K562 (cell line): ENCODE measurements at regions not wholly inside any gene's neighbourhood (a gene's known extent, or its start where the extent isn't known, plus 50 kb on each side); places are given as distances from the start of the nearest gene placed in this dataset.

Experiments
- BRF1 ChIP-seq: IDR thresholded peaks from 3 replicates; pipeline ENCODE4 v1.6.1; 2011; ENCODE audit warnings: borderline replicate concordance, mild to moderate bottlenecking; ENCODE audit not compliant: insufficient read length; ENCODE audit errors: extremely low read depth
- CEBPB ChIP-seq: fragments of 450-650 bp; IDR thresholded peaks from 2 replicates; pipeline ENCODE4 v1.6.1; 2016; ENCODE audit warnings: missing genetic modification characterization, missing compliant biosample characterization
- ELF4 ChIP-seq: fragments of 450-650 bp; formaldehyde crosslinking; IDR thresholded peaks from 2 replicates; pipeline ENCODE4 v1.4.0; 2022; ENCODE audit warnings: missing genetic modification characterization
- EZH2 ChIP-seq: IDR thresholded peaks from 2 replicates; pipeline ENCODE4 v1.6.1; 2012; ENCODE audit warnings: low read depth, mild to moderate bottlenecking, inconsistent platforms, low read length, borderline replicate concordance
- NR1H2 ChIP-seq: sonication (generic); formaldehyde crosslinking; IDR thresholded peaks from 2 replicates; pipeline ENCODE4 v1.4.0; 2020; ENCODE audit warnings: mild to moderate bottlenecking, missing genetic modification reagents
- REST ChIP-seq, 2 experiments: fragments of 450-650 bp; formaldehyde crosslinking in 1 of 2; IDR thresholded peaks; 2 replicates each; pipeline versions ENCODE4 v1.4.0 to v1.6.1; 2014 to 2020; ENCODE audit warnings: mild to moderate bottlenecking in 2 of 2, borderline replicate concordance in 1 of 2, low read depth in 1 of 2
- RUNX1 ChIP-seq: sonication (generic); IDR thresholded peaks from 2 replicates; pipeline ENCODE4 v1.6.1; 2016; ENCODE audit warnings: antibody characterized with exemption, low read depth
- ZMIZ1 ChIP-seq, 2 experiments: fragments of 150-350 bp in 1 of 2; IDR thresholded peaks; 2 replicates each; pipeline ENCODE4 v1.6.1; 2012 to 2016; ENCODE audit warnings: low read depth in 2 of 2, low read length in 2 of 2, mild to moderate bottlenecking in 1 of 2, moderate library complexity in 1 of 2
- ZNF263 ChIP-seq: sonication (generic); formaldehyde crosslinking; IDR thresholded peaks from 2 replicates; pipeline ENCODE4 v1.8.0; 2022; ENCODE audit warnings: mild to moderate bottlenecking, missing genetic modification reagents, borderline replicate concordance

GRCh38 chrX:96449896-96450295, 234.7 kb upstream of the DIAPH2 start:
- no peak for TF ChIP-seq NR1H2 (CRISPR knock-in tag)
- TF ChIP-seq REST (IDR thresholded peaks at IDR 0.05; ENCODE audit: borderline replicate concordance), result no peak
- TF ChIP-seq REST (CRISPR knock-in tag; IDR thresholded peaks at IDR 0.05; ENCODE audit: low read depth), result no peak
- TF ChIP-seq EZH2, result no peak
- no peak for TF ChIP-seq BRF1
- no peak for TF ChIP-seq ZMIZ1 (IDR thresholded peaks at IDR 0.05; ENCODE audit: low read depth in 2 of 2, low read length in 2 of 2)
- no peak for TF ChIP-seq CEBPB (tag)
- TF ChIP-seq RUNX1, result no peak
- no peak for TF ChIP-seq ELF4 (CRISPR knock-in tag)
- TF ChIP-seq ZNF263 (CRISPR knock-in tag), result no peak
